ENCODE measurements at regions not wholly inside any gene's neighbourhood (a gene's known extent, or its start where the extent isn't known, plus 50 kb on each side); places are given as distances from the start of the nearest gene placed in this dataset.

GRCh38 chr4:18202486-18202885, 180.9 kb upstream of the LCORL start:
- TF ChIP-seq, protein P1, sequence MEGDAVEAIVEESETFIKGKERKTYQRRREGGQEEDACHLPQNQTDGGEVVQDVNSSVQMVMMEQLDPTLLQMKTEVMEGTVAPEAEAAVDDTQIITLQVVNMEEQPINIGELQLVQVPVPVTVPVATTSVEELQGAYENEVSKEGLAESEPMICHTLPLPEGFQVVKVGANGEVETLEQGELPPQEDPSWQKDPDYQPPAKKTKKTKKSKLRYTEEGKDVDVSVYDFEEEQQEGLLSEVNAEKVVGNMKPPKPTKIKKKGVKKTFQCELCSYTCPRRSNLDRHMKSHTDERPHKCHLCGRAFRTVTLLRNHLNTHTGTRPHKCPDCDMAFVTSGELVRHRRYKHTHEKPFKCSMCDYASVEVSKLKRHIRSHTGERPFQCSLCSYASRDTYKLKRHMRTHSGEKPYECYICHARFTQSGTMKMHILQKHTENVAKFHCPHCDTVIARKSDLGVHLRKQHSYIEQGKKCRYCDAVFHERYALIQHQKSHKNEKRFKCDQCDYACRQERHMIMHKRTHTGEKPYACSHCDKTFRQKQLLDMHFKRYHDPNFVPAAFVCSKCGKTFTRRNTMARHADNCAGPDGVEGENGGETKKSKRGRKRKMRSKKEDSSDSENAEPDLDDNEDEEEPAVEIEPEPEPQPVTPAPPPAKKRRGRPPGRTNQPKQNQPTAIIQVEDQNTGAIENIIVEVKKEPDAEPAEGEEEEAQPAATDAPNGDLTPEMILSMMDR (IDR thresholded peaks at IDR 0.05; ENCODE audit: unreplicated experiment) = no peak
- Mint-ChIP-seq H3K27me3 (ENCODE audit: unreplicated experiment) (no peaks in the 10 kb centered on the region), H3K4me3 (ENCODE audit: unreplicated experiment) (no peak overlapping the region), H3K27ac (ENCODE audit: unreplicated experiment) (no peak overlapping the region), H3K9me3 (ENCODE audit: unreplicated experiment) (no peaks in the 10 kb centered on the region), H3K4me1 (ENCODE audit: unreplicated experiment) (no peaks in the 10 kb centered on the region), H3K36me3 (ENCODE audit: low read depth, unreplicated experiment) (no peaks in the 10 kb centered on the region)
- DNase-seq (ENCODE audit: low spot score) = no peak

GRCh38 chr4:18201885-18202284, 180.3 kb upstream of the LCORL start:
- Mint-ChIP-seq H3K4me3 (ENCODE audit: unreplicated experiment) (no peak overlapping the region), H3K4me1 (ENCODE audit: unreplicated experiment) (no peaks in the 10 kb centered on the region), H3K27ac (ENCODE audit: unreplicated experiment) (no peak overlapping the region), H3K36me3 (ENCODE audit: low read depth, unreplicated experiment) (no peaks in the 10 kb centered on the region), H3K9me3 (ENCODE audit: unreplicated experiment) (no peaks in the 10 kb centered on the region), H3K27me3 (ENCODE audit: unreplicated experiment) (no peaks in the 10 kb centered on the region)
- DNase-seq (ENCODE audit: low spot score) = no peak
- TF ChIP-seq, protein P1 (IDR thresholded peaks at IDR 0.05; ENCODE audit: unreplicated experiment) = no peak

DNA sequence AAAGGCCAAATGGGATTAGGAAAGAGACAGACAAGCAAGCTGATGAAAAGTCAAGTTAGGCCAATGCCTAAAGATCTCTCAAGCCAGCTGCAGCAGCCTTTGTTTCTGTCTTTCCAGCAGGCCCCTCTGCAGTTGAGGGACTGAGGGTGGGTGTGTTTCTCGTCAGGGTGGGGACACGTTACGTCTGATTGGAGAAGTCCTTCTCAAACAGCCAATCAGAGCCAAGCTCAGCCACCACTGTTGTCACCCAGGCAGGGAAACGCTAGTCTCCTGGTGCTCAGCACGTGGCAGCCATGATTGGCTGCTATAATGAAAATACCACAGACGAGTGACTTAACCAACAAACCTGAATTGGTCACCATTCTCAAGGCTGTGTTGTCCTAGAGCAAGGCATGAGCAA, 177.1 kb upstream of the LCORL start:
- H3K27ac Mint-ChIP-seq (ENCODE audit: unreplicated experiment) = no peak overlapping the region
- H3K4me3 Mint-ChIP-seq (ENCODE audit: unreplicated experiment) = no peak overlapping the region
- no peaks in the 10 kb centered on the region for H3K4me1 Mint-ChIP-seq (ENCODE audit: unreplicated experiment)
- H3K36me3 Mint-ChIP-seq (ENCODE audit: low read depth, unreplicated experiment) = no peaks in the 10 kb centered on the region
- no peak for DNase-seq (ENCODE audit: low spot score)
- peaks cover 2% of the 10 kb centered on the region for H3K27me3 Mint-ChIP-seq (ENCODE audit: unreplicated experiment)
- TF ChIP-seq, protein P1 (IDR thresholded peaks at IDR 0.05; ENCODE audit: unreplicated experiment) = no peak
- H3K9me3 Mint-ChIP-seq (ENCODE audit: unreplicated experiment) = no peaks in the 10 kb centered on the region

GRCh38 chr4:18197467-18197866, 175.9 kb upstream of the LCORL start:
- H3K4me3 Mint-ChIP-seq (ENCODE audit: unreplicated experiment) = no peak overlapping the region
- TF ChIP-seq, protein P1 (IDR thresholded peaks at IDR 0.05; ENCODE audit: unreplicated experiment) = no peak
- no peak overlapping the region for H3K27ac Mint-ChIP-seq (ENCODE audit: unreplicated experiment)
- no peaks in the 10 kb centered on the region for H3K36me3 Mint-ChIP-seq (ENCODE audit: low read depth, unreplicated experiment)
- no peaks in the 10 kb centered on the region for H3K4me1 Mint-ChIP-seq (ENCODE audit: unreplicated experiment)
- H3K27me3 Mint-ChIP-seq (ENCODE audit: unreplicated experiment) = peaks cover 2% of the 10 kb centered on the region
- H3K9me3 Mint-ChIP-seq (ENCODE audit: unreplicated experiment) = no peaks in the 10 kb centered on the region
- no peak for DNase-seq (ENCODE audit: low spot score)

DNA sequence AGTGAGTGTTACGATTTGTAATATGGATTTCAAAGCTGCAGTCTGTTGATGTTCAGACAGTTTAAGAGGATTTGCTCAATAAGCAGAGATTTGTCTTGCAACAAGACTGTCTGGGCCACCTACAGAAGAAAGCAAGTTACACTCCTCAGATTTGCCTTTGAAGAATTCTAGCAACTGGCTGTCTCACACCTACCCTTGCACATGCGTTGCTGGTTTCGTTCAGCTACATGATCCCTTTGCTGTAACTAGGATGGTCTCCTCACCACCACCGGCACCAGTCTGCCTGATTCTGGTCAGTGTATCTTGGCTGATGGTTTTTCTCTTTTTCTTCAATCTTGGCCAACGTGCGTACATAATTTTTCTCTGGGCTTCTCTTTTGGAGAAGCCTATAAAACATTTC, 172.7 kb upstream of the LCORL start:
- H3K4me1 Mint-ChIP-seq (ENCODE audit: unreplicated experiment) = no peaks in the 10 kb centered on the region
- DNase-seq (ENCODE audit: low spot score) = no peak

More for the DNA sequence above, 172.7 kb upstream of the LCORL start:
- Mint-ChIP-seq H3K27ac (ENCODE audit: unreplicated experiment) (no peak overlapping the region), H3K4me3 (ENCODE audit: unreplicated experiment) (no peak overlapping the region), H3K9me3 (ENCODE audit: unreplicated experiment) (no peaks in the 10 kb centered on the region), H3K36me3 (ENCODE audit: low read depth, unreplicated experiment) (no peaks in the 10 kb centered on the region), H3K27me3 (ENCODE audit: unreplicated experiment) (peaks cover 2% of the 10 kb centered on the region)
- TF ChIP-seq, protein P1 (IDR thresholded peaks at IDR 0.05; ENCODE audit: unreplicated experiment) = no peak

All from endothelial cell (in vitro differentiated cells).